H1 (cell line): ENCODE measurements at regions not wholly inside any gene's neighbourhood (a gene's known extent, or its start where the extent isn't known, plus 50 kb on each side); places are given as distances from the start of the nearest gene placed in this dataset.

ENCODE experiments used
- CTCF ChIA-PET: fragments of 300-600 bp; sonication (Branson Sonifier 250); formaldehyde crosslinking; loops from one replicate; lab custom pipeline; 2021; ENCODE audit not compliant: partially characterized antibody; lab: Charles Lee
- POLR2A ChIA-PET: fragments of 300-600 bp; sonication (Branson Sonifier 250); formaldehyde crosslinking; loops from one replicate; lab custom pipeline; 2021; ENCODE audit warnings: inconsistent platforms; ENCODE audit not compliant: partially characterized antibody; lab: Charles Lee
- DNase-seq, 2 experiments: peaks; one replicate each; pipeline versions ENCODE4 v3.0.0 to v3.0.0-alpha.2; 2010 to 2022; ENCODE audit warnings: low spot score in 2 of 2, low read depth in 1 of 2, mixed read lengths in 1 of 2
- FAIRE-seq: peaks from 2 replicates; lab custom pipeline; 2011; peaks lifted over from hg19 to GRCh38; lab: Jason Lieb, UNC
- H2AFZ ChIP-seq: 2 replicates; pipeline ENCODE4 v1.8.1; 2012; ENCODE audit warnings: low read length, inconsistent platforms
- H2AK5ac ChIP-seq: 2 replicates; pipeline ENCODE4 v1.6.1; 2013; ENCODE audit warnings: low read depth, low read length
- H2BK120ac ChIP-seq: replicated peaks from 2 replicates; pipeline ENCODE3; 2013; ENCODE audit warnings: low read depth, low read length, inconsistent platforms
- H2BK12ac ChIP-seq: 2 replicates; pipeline ENCODE4 v1.6.1; 2013; ENCODE audit warnings: low read depth, low read length
- H2BK15ac ChIP-seq: 2 replicates; pipeline ENCODE4 v1.6.1; 2013; ENCODE audit warnings: low read length
- H2BK20ac ChIP-seq: 2 replicates; pipeline ENCODE4 v1.6.1; 2013; ENCODE audit warnings: low read length
- H2BK5ac ChIP-seq: 2 replicates; pipeline ENCODE4 v1.6.1; 2013; ENCODE audit warnings: low read depth, low read length
- H3K14ac ChIP-seq: 2 replicates; pipeline ENCODE4 v1.6.1; 2013; ENCODE audit warnings: inconsistent platforms; ENCODE audit not compliant: insufficient read length
- H3K18ac ChIP-seq: 2 replicates; pipeline ENCODE4 v1.6.1; 2013; ENCODE audit warnings: low read length; ENCODE audit errors: extremely low read depth
- H3K23ac ChIP-seq: 2 replicates; pipeline ENCODE4 v1.6.1; 2013; ENCODE audit warnings: inconsistent platforms; ENCODE audit not compliant: insufficient read length
- H3K23me2 ChIP-seq: 2 replicates; pipeline ENCODE4 v1.6.1; 2013; ENCODE audit warnings: low read depth, low read length
- H3K27ac ChIP-seq: 2 replicates; pipeline ENCODE4 v1.6.1; 2011; ENCODE audit warnings: low read depth, low read length, inconsistent platforms
- H3K27me3 ChIP-seq, 4 experiments: replicated peaks in 1 of 4; 1 replicate in 1 of 4; 2 replicates in 3 of 4; pipeline versions ENCODE4 v1.6.1 to v1.8.1; 2011 to 2013; ENCODE audit warnings: low read length in 3 of 4, mild to moderate bottlenecking in 3 of 4, inconsistent platforms in 2 of 4, mixed read lengths in 2 of 4, moderate library complexity in 1 of 4; ENCODE audit not compliant: control insufficient read depth in 3 of 4, insufficient read depth in 3 of 4; ENCODE audit errors: extremely low read depth in 1 of 4
- H3K36me3 ChIP-seq, 4 experiments: 2 replicates each; pipeline versions ENCODE4 v1.6.1 to v1.8.1; 2011 to 2013; ENCODE audit warnings: mild to moderate bottlenecking in 4 of 4, low read length in 3 of 4, moderate library complexity in 2 of 4, control low read depth in 1 of 4, inconsistent platforms in 1 of 4; ENCODE audit not compliant: insufficient read depth in 4 of 4, control insufficient read depth in 2 of 4
- H3K4ac ChIP-seq: replicated peaks from 2 replicates; pipeline ENCODE3; 2013; ENCODE audit warnings: low read length, low read depth, mixed read lengths, inconsistent platforms; ENCODE audit not compliant: insufficient read length
- H3K4me1 ChIP-seq, 4 experiments: replicated peaks in 1 of 4; 1 replicate in 1 of 4; 2 replicates in 3 of 4; pipeline versions ENCODE4 v1.6.1 to v1.8.1; 2011 to 2013; ENCODE audit warnings: low read length in 3 of 4, inconsistent platforms in 2 of 4, mixed read lengths in 1 of 4; ENCODE audit not compliant: insufficient read depth in 4 of 4, control insufficient read depth in 3 of 4
- H3K4me2 ChIP-seq, 2 experiments: 2 replicates each; pipeline versions ENCODE4 v1.6.1 to v1.8.1; 2011 to 2013; ENCODE audit warnings: low read depth in 2 of 2, low read length in 2 of 2, control low read depth in 1 of 2, inconsistent platforms in 1 of 2, mild to moderate bottlenecking in 1 of 2; ENCODE audit not compliant: insufficient read depth in 1 of 2
- H3K4me3 ChIP-seq, 4 experiments: fragments of 200-600, 300-600 bp in 1 of 4; sonication (generic), shearing (Covaris generic), sonication (Bioruptor Twin) in 1 of 4; 2 replicates each; pipeline versions ENCODE4 v1.5.1 to v1.8.1; 2011 to 2016; ENCODE audit warnings: low read length in 4 of 4, low read depth in 3 of 4, control low read depth in 2 of 4, inconsistent platforms in 2 of 4, mild to moderate bottlenecking in 2 of 4, mixed read lengths in 1 of 4, moderate library complexity in 1 of 4; ENCODE audit not compliant: insufficient read depth in 2 of 4; ENCODE audit errors: extremely low read depth in 1 of 4
- H3K56ac ChIP-seq: replicated peaks from 2 replicates; pipeline ENCODE3; 2013; ENCODE audit warnings: low read depth, mild to moderate bottlenecking, mixed read lengths, low read length, inconsistent platforms; ENCODE audit not compliant: insufficient read length
- H3K79me1 ChIP-seq: 2 replicates; pipeline ENCODE4 v1.6.1; 2013; ENCODE audit warnings: low read depth, low read length, control low read depth
- H3K79me2 ChIP-seq, 2 experiments: 2 replicates each; pipeline versions ENCODE4 v1.6.1 to v1.8.1; 2012 to 2013; ENCODE audit warnings: low read length in 2 of 2, mild to moderate bottlenecking in 2 of 2, inconsistent platforms in 1 of 2; ENCODE audit not compliant: insufficient read depth in 2 of 2, control insufficient read depth in 1 of 2
- H3K9ac ChIP-seq, 4 experiments: replicated peaks in 1 of 4; 1 replicate in 1 of 4; 2 replicates in 3 of 4; pipeline versions ENCODE4 v1.6.1 to v1.8.1; 2011 to 2013; ENCODE audit warnings: low read depth in 3 of 4, low read length in 3 of 4, control low read depth in 2 of 4, mild to moderate bottlenecking in 2 of 4, moderate library complexity in 2 of 4, inconsistent platforms in 1 of 4; ENCODE audit errors: extremely low read depth in 1 of 4
- H3K9me3 ChIP-seq, 2 experiments: 2 replicates each; pipeline versions ENCODE4 v1.6.1 to v1.8.1; 2012 to 2013; ENCODE audit warnings: mild to moderate bottlenecking in 2 of 2, moderate library complexity in 2 of 2, control low read depth in 1 of 2, inconsistent platforms in 1 of 2, low read depth in 1 of 2, low read length in 1 of 2, mixed read lengths in 1 of 2; ENCODE audit not compliant: insufficient read depth in 2 of 2
- H4K20me1 ChIP-seq, 2 experiments: replicated peaks in 1 of 2; 2 replicates each; pipeline versions ENCODE3 to v1.8.1; 2011 to 2013; ENCODE audit warnings: inconsistent platforms in 2 of 2, low read length in 2 of 2, mild to moderate bottlenecking in 1 of 2; ENCODE audit not compliant: insufficient read depth in 2 of 2, control insufficient read depth in 1 of 2
- H4K5ac ChIP-seq: 2 replicates; pipeline ENCODE4 v1.6.1; 2013; ENCODE audit warnings: low read length, low read depth, mixed read lengths, inconsistent platforms; ENCODE audit not compliant: insufficient read length
- H4K8ac ChIP-seq: 2 replicates; pipeline ENCODE4 v1.8.0; 2013; ENCODE audit warnings: mild to moderate bottlenecking, moderate library complexity, low read length, inconsistent platforms; ENCODE audit not compliant: insufficient read depth; ENCODE audit errors: extremely low read depth
- H4K91ac ChIP-seq: replicated peaks from 2 replicates; pipeline ENCODE3; 2013; ENCODE audit warnings: low read length, mixed read lengths, inconsistent platforms; ENCODE audit not compliant: insufficient read length
- BACH1 ChIP-seq: IDR thresholded peaks from 2 replicates; pipeline ENCODE4 v1.6.1; 2012; ENCODE audit warnings: low read length, improper control_type of control experiment
- CEBPB ChIP-seq: IDR thresholded peaks from 2 replicates; pipeline ENCODE4 v1.6.1; 2012; ENCODE audit warnings: low read depth, low read length
- KDM5A ChIP-seq: fragments of 200-600 bp; IDR thresholded peaks from 2 replicates; pipeline ENCODE4 v1.7.1; 2012; ENCODE audit warnings: mild to moderate bottlenecking, low read length, inconsistent platforms, mixed read lengths
- MAFK ChIP-seq: IDR thresholded peaks from 2 replicates; pipeline ENCODE4 v1.6.1; 2012; ENCODE audit warnings: low read depth, mild to moderate bottlenecking, improper control_type of control experiment, low read length
- NANOG ChIP-seq: IDR thresholded peaks from 2 replicates; pipeline ENCODE4 v1.6.1; 2011; ENCODE audit warnings: low read length, low read depth, mild to moderate bottlenecking, inconsistent platforms; ENCODE audit not compliant: insufficient read depth, poor library complexity, severe bottlenecking
- POU5F1 ChIP-seq: IDR thresholded peaks from 2 replicates; pipeline ENCODE4 v1.6.1; 2011; ENCODE audit warnings: low read depth, mild to moderate bottlenecking, low read length, moderate library complexity
- RBBP5 ChIP-seq: IDR thresholded peaks from 2 replicates; pipeline ENCODE4 v1.7.1; 2012; ENCODE audit warnings: low read depth, mild to moderate bottlenecking, inconsistent platforms, low read length, moderate library complexity, borderline replicate concordance
- SP4 ChIP-seq: IDR thresholded peaks from 2 replicates; pipeline ENCODE4 v1.6.1; 2012; ENCODE audit warnings: low read length, inconsistent platforms
- TAF1 ChIP-seq: IDR thresholded peaks from 2 replicates; pipeline ENCODE4 v1.6.1; 2011; ENCODE audit warnings: mild to moderate bottlenecking, low read depth, low read length
- TAF7 ChIP-seq: optimal IDR thresholded peaks from 2 replicates; pipeline ENCODE3; 2011; ENCODE audit warnings: low read depth, mild to moderate bottlenecking, inconsistent platforms, low read length, moderate library complexity, borderline replicate concordance
- WGBS, 2 experiments: shearing (Covaris generic) in 1 of 2; methylation state at CpG; one replicate each; pipeline versions ENCODE4 v1.1.6 to v1.1.7; 2013 to 2015; ENCODE audit warnings: low lambda C conversion rate in 2 of 2, mixed read lengths in 2 of 2, inconsistent platforms in 1 of 2, low coverage in 1 of 2, missing lambda C conversion rate in 1 of 2; ENCODE audit not compliant: insufficient replicate concordance in 2 of 2, insufficient coverage in 1 of 2, insufficient read length in 1 of 2; ENCODE audit errors: extremely low coverage in 1 of 2, missing lambda C conversion rate in 1 of 2; 5-methylcytosine and 5-hydroxymethylcytosine counted together
- TF ChIP-seq, protein P1 (sequence below): IDR thresholded peaks from 2 replicates; pipeline ENCODE4 v1.6.1; 2011; ENCODE audit warnings: low read length, improper control_type of control experiment

DNA sequence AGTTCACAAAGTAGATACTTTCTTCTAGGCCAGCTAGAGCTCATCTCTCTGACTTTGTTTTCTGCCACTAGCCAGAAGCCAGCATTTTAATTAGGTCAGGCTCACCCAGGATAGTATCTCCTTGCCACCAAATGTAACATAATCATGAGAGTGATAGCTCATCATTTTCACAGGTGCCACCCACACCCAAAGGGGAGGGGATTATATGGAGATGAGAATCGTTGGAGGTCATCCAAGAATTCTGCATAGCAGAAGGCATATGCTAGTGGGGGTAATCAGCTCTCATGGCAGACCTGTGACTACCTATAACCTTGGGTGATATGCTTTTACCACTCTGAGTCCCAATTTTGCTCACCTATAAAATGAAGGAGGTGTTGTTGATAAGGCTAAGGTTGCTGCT, 523.0 kb downstream of the METTL15 start:
- no peak overlapping the region for H3K18ac ChIP-seq
- POLR2A ChIA-PET = no interaction called here
- no peaks in the 10 kb centered on the region for H3K23me2 ChIP-seq
- no peak overlapping the region for H2AFZ ChIP-seq
- no peak overlapping the region for H2BK120ac ChIP-seq
- TF ChIP-seq CEBPB (no peak), SP4 (no peak), BACH1 (no peak), TAF1 (no peak), POU5F1 (no peak), MAFK (no peak), RBBP5 (no peak), NANOG (no peak), TAF7 (no peak), KDM5A (no peak)
- TF ChIP-seq, protein P1, sequence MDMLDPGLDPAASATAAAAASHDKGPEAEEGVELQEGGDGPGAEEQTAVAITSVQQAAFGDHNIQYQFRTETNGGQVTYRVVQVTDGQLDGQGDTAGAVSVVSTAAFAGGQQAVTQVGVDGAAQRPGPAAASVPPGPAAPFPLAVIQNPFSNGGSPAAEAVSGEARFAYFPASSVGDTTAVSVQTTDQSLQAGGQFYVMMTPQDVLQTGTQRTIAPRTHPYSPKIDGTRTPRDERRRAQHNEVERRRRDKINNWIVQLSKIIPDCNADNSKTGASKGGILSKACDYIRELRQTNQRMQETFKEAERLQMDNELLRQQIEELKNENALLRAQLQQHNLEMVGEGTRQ = no peak
- TF ChIP-seq, all 59 proteins: peak for 0
- Histone ChIP-seq H3K4me2 (no peak overlapping the region), H3K27me3 (no peaks in the 10 kb centered on the region), H3K9ac (no peak overlapping the region), H2BK15ac (no peak overlapping the region), H2BK20ac (no peak overlapping the region), H3K56ac (no peak overlapping the region), H2AK5ac (no peak overlapping the region), H3K27ac (no peak overlapping the region), H3K4me3 (no peak overlapping the region), H3K9me3 (no peaks in the 10 kb centered on the region), H4K20me1 (no peaks in the 10 kb centered on the region), H3K14ac (no peak overlapping the region), H3K79me1 (no peaks in the 10 kb centered on the region), H4K5ac (no peak overlapping the region), H2BK12ac (no peak overlapping the region), H2BK5ac (no peak overlapping the region), H4K91ac (no peak overlapping the region), H3K23ac (no peak overlapping the region), H3K79me2 (no peaks in the 10 kb centered on the region), H4K8ac (no peak overlapping the region), H3K36me3 (no peaks in the 10 kb centered on the region), H3K4me1 (peaks cover 0 to 9% (median 0%) of the 10 kb centered on the region in 4 experiments; a peak in 2 of 7 replicates), H3K4ac (no peak overlapping the region)
- FAIRE-seq = no peak
- no peak for DNase-seq
- WGBS, 2 experiments = 79% methylated on average over 1 of the region's 1 CpG; no CpG with 5 or more reads in 1 of the 2 experiments
- CTCF ChIA-PET = no interaction called here
